ENCODE measurements at regions not wholly inside any gene's neighbourhood (a gene's known extent, or its start where the extent isn't known, plus 50 kb on each side); places are given as distances from the start of the nearest gene placed in this dataset.
A peak's percentile ranks its signal among the peaks of the same experiment; 100 is the strongest.

- Mint-ChIP-seq H3K27ac (no peak overlapping the region), H3K9me3 (peaks cover 0 to 1% (median 0%) of the 10 kb centered on the region in 3 donors), H3K27me3 (no peaks in the 10 kb centered on the region), H3K4me3 (no peak overlapping the region), H3K36me3 (peaks cover 4% of the 10 kb centered on the region), H3K4me1 (peaks cover 0 to 3% (median 0%) of the 10 kb centered on the region in 3 donors)
Measured at GRCh38 chr16:72537664-72538063, 365.7 kb upstream of the PMFBP1 start.

DNA sequence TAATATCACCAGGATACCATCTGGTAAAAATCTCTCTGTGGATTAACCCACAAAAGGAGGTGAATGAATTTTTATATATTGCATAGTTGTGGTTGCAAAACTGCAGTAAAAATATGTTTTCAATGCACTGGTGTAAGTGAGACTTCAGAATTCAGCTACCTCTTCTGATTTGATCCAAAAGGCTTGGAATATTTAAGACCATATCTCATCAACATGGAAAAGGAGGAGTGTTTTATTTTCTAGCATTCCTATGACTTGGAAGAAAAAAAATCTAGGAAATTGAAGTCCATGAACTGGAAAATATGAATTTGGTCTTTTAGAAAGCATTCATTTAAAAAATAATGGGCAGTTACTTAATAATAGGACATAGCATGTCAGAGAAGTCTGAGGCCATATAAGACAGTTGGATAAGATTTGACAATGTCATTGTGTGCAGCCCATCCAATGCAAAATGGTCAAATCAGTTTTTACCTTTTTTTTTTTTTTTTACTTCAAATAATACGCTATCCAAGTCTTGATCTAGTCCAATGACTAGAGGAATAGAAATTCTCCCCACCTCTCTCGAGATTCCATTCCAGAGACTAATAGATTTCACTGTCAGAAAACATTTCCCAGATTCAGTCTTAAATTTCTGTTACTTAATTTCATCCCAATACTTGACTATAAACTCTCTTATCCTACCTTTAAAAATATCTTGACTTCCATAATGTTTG, 364.9 kb upstream of the PMFBP1 start:
- Mint-ChIP-seq H3K36me3 (peaks cover 4% of the 10 kb centered on the region), H3K27ac (no peak overlapping the region), H3K4me3 (no peak overlapping the region), H3K27me3 (no peaks in the 10 kb centered on the region), H3K4me1 (no peaks in the 10 kb centered on the region), H3K9me3 (peaks cover 0 to 5% (median 3%) of the 10 kb centered on the region in 3 donors)

GRCh38 chr16:72532906-72533410, 361.0 kb upstream of the PMFBP1 start:
- Mint-ChIP-seq H3K36me3 (peaks cover 4% of the 10 kb centered on the region), H3K4me1 (no peaks in the 10 kb centered on the region)

DNA sequence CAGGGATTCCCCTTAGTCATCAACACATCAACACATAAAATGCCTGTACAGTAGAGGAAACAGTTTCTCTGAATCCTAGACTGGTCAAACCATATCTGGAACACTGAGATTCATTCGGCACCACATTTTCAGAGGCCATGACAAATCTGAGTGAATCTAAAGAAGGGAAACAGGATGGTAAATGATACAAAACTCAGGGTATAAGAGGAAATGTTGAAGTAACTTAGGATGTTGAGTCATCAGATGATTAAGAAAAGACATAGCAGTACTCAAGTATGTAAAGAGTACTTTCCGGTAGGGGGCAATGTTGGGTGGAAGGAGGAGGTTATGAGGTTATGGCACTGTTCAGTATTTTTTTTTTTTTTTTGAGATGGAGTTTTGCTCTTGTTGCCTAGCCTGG, 358.5 kb upstream of the PMFBP1 start:
- no peaks in the 10 kb centered on the region for H3K27me3 Mint-ChIP-seq
- peaks cover 3 to 5% (median 5%) of the 10 kb centered on the region in 3 donors for H3K9me3 Mint-ChIP-seq
- no peak overlapping the region for H3K27ac Mint-ChIP-seq
- H3K36me3 Mint-ChIP-seq = peaks cover 4% of the 10 kb centered on the region
- no peak overlapping the region for H3K4me3 Mint-ChIP-seq
- no peaks in the 10 kb centered on the region for H3K4me1 Mint-ChIP-seq

More at GRCh38 chr16:72532906-72533410, 361.0 kb upstream of the PMFBP1 start:
- no peak overlapping the region for H3K4me3 Mint-ChIP-seq
- H3K27ac Mint-ChIP-seq = no peak overlapping the region
- peaks cover 0 to 5% (median 3%) of the 10 kb centered on the region in 3 donors for H3K9me3 Mint-ChIP-seq
- H3K27me3 Mint-ChIP-seq = no peaks in the 10 kb centered on the region

- H3K36me3 Mint-ChIP-seq = peaks cover 11% of the 10 kb centered on the region
- no peak overlapping the region for H3K4me3 Mint-ChIP-seq
- H3K4me1 Mint-ChIP-seq = no peaks in the 10 kb centered on the region
- peaks cover 4 to 14% (median 8%) of the 10 kb centered on the region in 3 donors for H3K9me3 Mint-ChIP-seq
- no peak overlapping the region for H3K27ac Mint-ChIP-seq
- no peaks in the 10 kb centered on the region for H3K27me3 Mint-ChIP-seq
Measured at GRCh38 chr16:72523087-72523486, 351.1 kb upstream of the PMFBP1 start.

DNA sequence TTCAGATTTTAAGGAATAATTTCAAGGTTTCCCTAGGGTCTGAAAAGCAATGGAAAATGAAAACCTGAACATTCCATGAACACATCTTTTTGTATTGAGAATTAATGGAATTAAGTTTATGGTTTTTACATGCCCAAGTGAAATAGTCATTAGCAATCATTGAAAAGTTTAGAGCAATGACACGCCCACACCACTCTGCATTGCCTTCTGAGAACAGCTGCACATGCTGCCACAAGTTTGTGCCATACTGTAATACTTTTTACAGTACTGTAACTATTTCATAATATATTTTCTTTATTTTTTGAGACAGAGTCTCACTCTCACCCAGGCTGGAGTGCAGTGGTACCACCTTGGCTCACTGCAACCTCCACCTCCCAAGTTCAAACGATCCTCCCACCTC, 345.2 kb upstream of the PMFBP1 start:
- peaks cover 2 to 6% (median 5%) of the 10 kb centered on the region in 3 donors for H3K9me3 Mint-ChIP-seq
- no peaks in the 10 kb centered on the region for H3K27me3 Mint-ChIP-seq
- peaks cover 0 to 1% (median 0%) of the 10 kb centered on the region in 3 donors for H3K4me1 Mint-ChIP-seq
- H3K36me3 Mint-ChIP-seq = peaks cover 9% of the 10 kb centered on the region
- no peak overlapping the region for H3K4me3 Mint-ChIP-seq
- no peak overlapping the region for H3K27ac Mint-ChIP-seq

GRCh38 chr16:72511171-72511570, 339.2 kb upstream of the PMFBP1 start:
- no peaks in the 10 kb centered on the region for H3K27me3 Mint-ChIP-seq
- H3K4me3 Mint-ChIP-seq = no peak overlapping the region

GRCh38 chr16:72508191-72508590, 336.2 kb upstream of the PMFBP1 start:
- H3K36me3 Mint-ChIP-seq = peaks cover 2% of the 10 kb centered on the region
- no peaks in the 10 kb centered on the region for H3K27me3 Mint-ChIP-seq
- H3K27ac Mint-ChIP-seq = no peak overlapping the region
- H3K4me3 Mint-ChIP-seq = no peak overlapping the region
- H3K4me1 Mint-ChIP-seq = no peaks in the 10 kb centered on the region
- H3K9me3 Mint-ChIP-seq = no peaks in the 10 kb centered on the region

More at GRCh38 chr16:72511171-72511570, 339.2 kb upstream of the PMFBP1 start:
- Mint-ChIP-seq H3K9me3 (no peaks in the 10 kb centered on the region), H3K4me1 (peaks cover 0 to 1% (median 0%) of the 10 kb centered on the region in 3 donors), H3K36me3 (peaks cover 1% of the 10 kb centered on the region), H3K27ac (no peak overlapping the region)

DNA sequence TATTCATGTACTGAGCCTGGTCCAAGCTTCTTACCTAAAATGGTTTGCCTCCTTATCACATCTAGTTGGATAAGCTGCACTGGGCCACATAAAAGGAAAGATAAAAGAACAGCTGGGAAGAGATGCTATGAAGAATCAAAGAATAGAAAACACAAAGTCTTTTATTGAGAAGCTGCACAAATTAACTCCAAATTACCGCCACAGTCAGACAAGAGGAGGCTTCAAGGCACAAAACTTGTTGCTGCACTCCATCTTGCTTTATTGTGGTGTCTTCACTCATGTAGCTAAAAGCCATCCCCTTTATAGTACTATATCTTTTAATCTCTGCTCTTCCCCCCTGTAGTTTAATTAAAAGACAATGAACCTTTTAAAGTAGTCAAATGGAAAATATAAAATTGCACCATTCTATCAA, 330.6 kb upstream of the PMFBP1 start:
- no peak overlapping the region for H3K27ac Mint-ChIP-seq
- H3K27me3 Mint-ChIP-seq = no peaks in the 10 kb centered on the region
- H3K4me3 Mint-ChIP-seq = no peak overlapping the region
- peaks cover 2% of the 10 kb centered on the region for H3K36me3 Mint-ChIP-seq
- no peaks in the 10 kb centered on the region for H3K9me3 Mint-ChIP-seq
- no peaks in the 10 kb centered on the region for H3K4me1 Mint-ChIP-seq

DNA sequence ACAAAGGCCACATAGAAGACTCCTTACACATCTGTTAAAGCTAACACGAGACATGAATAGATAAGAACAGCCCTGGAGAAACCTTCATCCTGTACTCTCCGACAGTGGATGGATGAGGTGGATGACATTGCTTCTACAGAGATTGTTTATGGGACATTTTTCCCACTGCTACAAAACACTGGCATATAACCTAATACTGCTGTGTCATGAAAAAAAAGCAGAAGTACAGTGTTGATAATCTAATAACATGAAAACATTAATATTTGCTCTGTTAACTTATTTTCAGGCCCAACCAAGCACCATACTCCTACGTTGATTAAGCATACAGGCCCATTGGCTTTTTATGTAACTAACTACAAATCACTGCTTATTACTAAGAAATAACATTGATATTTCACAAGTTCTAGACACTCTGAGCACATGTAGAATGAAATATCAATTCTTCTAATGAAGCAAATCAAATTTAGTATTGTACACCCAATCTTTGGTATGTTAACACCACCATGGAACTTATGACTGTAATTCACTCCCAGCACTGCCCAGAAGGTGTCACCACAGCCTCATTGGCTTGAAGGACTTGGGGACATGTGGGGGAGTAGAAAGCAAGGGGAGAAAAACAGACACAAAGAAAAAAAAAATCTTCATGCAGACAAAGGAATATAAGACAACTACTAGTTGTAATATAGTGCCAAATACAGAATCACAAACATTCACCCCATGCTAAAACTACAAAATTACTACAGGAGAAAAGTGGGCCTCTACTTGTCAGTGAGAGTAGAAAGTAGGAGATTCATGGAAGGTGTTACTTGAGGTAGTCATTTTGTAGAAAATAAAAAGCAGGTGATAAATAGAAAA, 330.0 kb upstream of the PMFBP1 start:
- no peaks in the 10 kb centered on the region for H3K4me1 Mint-ChIP-seq
- no peak overlapping the region for H3K27ac Mint-ChIP-seq
- H3K9me3 Mint-ChIP-seq = no peaks in the 10 kb centered on the region
- H3K27me3 Mint-ChIP-seq = no peaks in the 10 kb centered on the region
- H3K4me3 Mint-ChIP-seq = peak overlapping the region in 1 of 4 donors; percentile 41
- H3K36me3 Mint-ChIP-seq = peaks cover 2% of the 10 kb centered on the region

DNA sequence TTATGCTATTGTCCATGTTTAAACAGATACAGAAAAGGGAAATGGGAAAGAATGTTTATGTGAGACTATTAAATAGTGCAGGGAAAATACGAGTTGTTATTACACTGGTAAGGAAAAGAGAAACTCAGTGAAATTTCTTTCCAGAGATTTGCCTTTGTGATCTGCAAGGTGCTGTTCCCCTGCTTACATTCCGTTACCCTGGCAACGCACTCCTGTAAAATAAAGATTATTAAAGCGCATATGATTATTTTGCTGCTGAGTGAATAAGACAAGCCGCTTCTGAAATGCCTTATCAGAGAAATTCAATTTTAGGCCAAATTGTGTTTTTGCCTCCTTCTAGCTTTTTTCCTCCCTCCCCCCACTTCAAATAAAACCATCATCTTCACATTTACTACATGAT, 328.6 kb upstream of the PMFBP1 start:
- peaks cover 2% of the 10 kb centered on the region for H3K36me3 Mint-ChIP-seq
- H3K9me3 Mint-ChIP-seq = no peaks in the 10 kb centered on the region
- no peaks in the 10 kb centered on the region for H3K4me1 Mint-ChIP-seq
- no peak overlapping the region for H3K27ac Mint-ChIP-seq
- no peak overlapping the region for H3K4me3 Mint-ChIP-seq
- H3K27me3 Mint-ChIP-seq = no peaks in the 10 kb centered on the region

DNA sequence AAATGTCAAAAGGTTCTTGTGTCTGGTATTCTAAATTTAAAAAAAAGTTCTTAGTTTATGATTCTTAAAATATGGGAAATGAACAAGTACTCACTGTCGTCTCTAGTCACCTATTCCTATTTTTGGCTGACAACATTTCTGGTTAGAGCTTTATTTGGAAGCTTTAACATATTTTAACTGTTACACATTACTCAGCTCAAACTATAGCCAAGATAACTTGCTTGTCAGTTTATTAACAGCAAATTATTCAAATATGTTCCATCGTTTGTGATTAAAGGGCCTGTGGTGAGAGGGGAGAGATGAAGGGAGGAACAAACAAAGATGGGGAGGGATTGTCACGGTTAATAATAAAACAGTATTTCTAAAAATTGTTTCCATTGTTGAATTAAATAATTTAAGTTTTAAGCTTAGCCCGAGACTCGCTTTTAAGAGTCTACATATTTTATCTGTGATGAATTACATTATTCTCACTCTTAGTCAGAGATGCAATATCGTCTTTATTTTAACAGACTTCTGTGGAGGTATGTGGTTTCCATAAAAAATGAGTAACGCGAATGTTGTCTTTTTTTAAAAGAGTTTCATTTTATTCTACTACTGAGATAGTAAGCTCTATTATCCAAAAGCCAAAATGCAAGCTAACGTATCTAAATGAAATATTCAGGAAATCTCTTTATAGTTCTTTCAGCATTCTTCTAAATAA, 321.9 kb upstream of the PMFBP1 start:
- Mint-ChIP-seq H3K27me3 (no peaks in the 10 kb centered on the region), H3K27ac (no peak overlapping the region), H3K4me1 (no peaks in the 10 kb centered on the region), H3K36me3 (no peaks in the 10 kb centered on the region), H3K4me3 (no peak overlapping the region), H3K9me3 (no peaks in the 10 kb centered on the region)

GRCh38 chr16:72487283-72487682, 315.3 kb upstream of the PMFBP1 start:
- Mint-ChIP-seq H3K4me1 (peaks cover 2 to 9% (median 2%) of the 10 kb centered on the region in 3 donors), H3K4me3 (no peak overlapping the region), H3K36me3 (peaks cover 1% of the 10 kb centered on the region), H3K27me3 (no peaks in the 10 kb centered on the region), H3K27ac (no peak overlapping the region), H3K9me3 (peaks cover 0 to 6% (median 0%) of the 10 kb centered on the region in 3 donors)

- H3K4me3 Mint-ChIP-seq = peak overlapping the region in 1 of 4 donors; percentile 13
- H3K27me3 Mint-ChIP-seq = no peaks in the 10 kb centered on the region
- H3K36me3 Mint-ChIP-seq = peaks cover 1% of the 10 kb centered on the region
- peaks cover 13 to 21% (median 14%) of the 10 kb centered on the region in 3 donors for H3K4me1 Mint-ChIP-seq
- peaks cover 0 to 6% (median 2%) of the 10 kb centered on the region in 3 donors for H3K9me3 Mint-ChIP-seq
- H3K27ac Mint-ChIP-seq = no peak overlapping the region
Measured at GRCh38 chr16:72482695-72483094, 310.7 kb upstream of the PMFBP1 start.

- no peak overlapping the region for H3K27ac Mint-ChIP-seq
- peaks cover 13 to 21% (median 14%) of the 10 kb centered on the region in 3 donors for H3K4me1 Mint-ChIP-seq
- H3K4me3 Mint-ChIP-seq = peak overlapping the region in 1 of 4 donors; percentile 19
- peaks cover 0 to 2% (median 0%) of the 10 kb centered on the region in 3 donors for H3K9me3 Mint-ChIP-seq
- H3K27me3 Mint-ChIP-seq = no peaks in the 10 kb centered on the region
- H3K36me3 Mint-ChIP-seq = peaks cover 1% of the 10 kb centered on the region
Measured at GRCh38 chr16:72481419-72481818, 309.5 kb upstream of the PMFBP1 start.

All from IgD-negative memory B cell (primary cell).